ENCODE measurements at regions not wholly inside any gene's neighbourhood (a gene's known extent, or its start where the extent isn't known, plus 50 kb on each side); places are given as distances from the start of the nearest gene placed in this dataset.

DNA sequence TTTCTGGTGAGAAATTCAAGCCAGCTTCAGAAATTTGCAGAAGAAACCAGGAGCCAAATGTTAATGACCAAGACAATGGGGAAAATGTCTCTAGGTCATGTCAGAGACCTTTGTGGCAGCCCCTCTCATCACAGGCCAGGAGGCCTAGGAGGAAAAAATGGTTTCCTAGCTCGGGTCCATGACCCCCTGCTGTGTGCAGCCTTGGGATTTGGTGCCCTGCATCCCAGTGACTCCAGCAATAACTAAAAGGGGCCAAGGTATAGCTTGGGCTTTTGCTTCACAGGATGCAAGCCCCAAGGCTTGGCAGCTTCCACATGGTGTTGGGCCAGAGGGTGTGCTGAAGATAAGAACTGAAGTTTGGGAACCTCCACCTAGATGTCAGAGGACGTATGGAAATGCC lies 814.7 kb upstream of the SLIT2 start:
- H3K27ac Mint-ChIP-seq, result no peak overlapping the region
- H3K4me3 ChIP-seq (replicated peaks in 1 of 3; ENCODE audit: low read depth in 2 of 3, low read length in 3 of 3), result no peak overlapping the region
- peaks cover 0 to 14% of the 10 kb centered on the region in 2 donors for H3K9me3 ChIP-seq (replicated peaks in 1 of 2; ENCODE audit: control insufficient read depth in 1 of 2, insufficient read depth in 1 of 2, low read length in 2 of 2)
- H3K27me3 ChIP-seq (ENCODE audit: control insufficient read depth in 2 of 2, insufficient read depth in 2 of 2, low read length in 2 of 2), result no peaks in the 10 kb centered on the region
- WGBS (ENCODE audit: insufficient coverage), result 55% methylated on average over 2 of the region's 2 CpGs
- no peak overlapping the region for H2AFZ ChIP-seq (ENCODE audit: insufficient read depth, low read depth, low read length, poor library complexity, severe bottlenecking)
- peaks cover 2 to 20% (median 4%) of the 10 kb centered on the region in 7 donors for H3K9me3 Mint-ChIP-seq
- no peaks in the 10 kb centered on the region for H4K20me1 ChIP-seq (ENCODE audit: insufficient read depth, low read length)
- H3K36me3 ChIP-seq (replicated peaks in 1 of 2; ENCODE audit: control insufficient read depth in 1 of 2, insufficient read depth in 2 of 2, low read length in 2 of 2), result no peaks in the 10 kb centered on the region
- no peak overlapping the region for H3K4me3 Mint-ChIP-seq
- H3K4me1 ChIP-seq (ENCODE audit: control insufficient read depth in 1 of 2, insufficient read depth in 2 of 2, low read length in 2 of 2), result no peaks in the 10 kb centered on the region
- intact Hi-C loops (cut with micrococcal nuclease), result no loop called here
- no peak overlapping the region for H3K9ac ChIP-seq (ENCODE audit: insufficient read depth, low read length, poor library complexity, severe bottlenecking)
- no peaks in the 10 kb centered on the region for H3K4me1 Mint-ChIP-seq
- no peak for DNase-seq
- H3K4me2 ChIP-seq (replicated peaks; ENCODE audit: extremely low read depth, low read length, poor library complexity, severe bottlenecking), result no peak overlapping the region
- no peak overlapping the region for H3K27ac ChIP-seq (ENCODE audit: low read depth in 1 of 2, low read length in 2 of 2)
- TF ChIP-seq CTCF (IDR thresholded peaks at IDR 0.05), result no peak
- peaks cover 0 to 2% (median 0%) of the 10 kb centered on the region in 3 donors for H3K27me3 Mint-ChIP-seq (ENCODE audit: low read depth in 3 of 3)
- H3K36me3 Mint-ChIP-seq, result no peaks in the 10 kb centered on the region
- H3K79me2 ChIP-seq (ENCODE audit: insufficient read depth, low read length), result no peaks in the 10 kb centered on the region

- 70% methylated on average over 3 of the region's 4 CpGs for WGBS (ENCODE audit: insufficient coverage)
These were observed 822.0 kb upstream of the SLIT2 start for GRCh38 chr4:19429684-19430083.

More at GRCh38 chr4:19429684-19430083, 822.0 kb upstream of the SLIT2 start:
- Histone ChIP-seq H3K36me3 (replicated peaks in 1 of 2; ENCODE audit: control insufficient read depth in 1 of 2, insufficient read depth in 2 of 2, low read length in 2 of 2) (no peaks in the 10 kb centered on the region), H3K9ac (ENCODE audit: insufficient read depth, low read length, poor library complexity, severe bottlenecking) (no peak overlapping the region), H3K4me1 (ENCODE audit: control insufficient read depth in 1 of 2, insufficient read depth in 2 of 2, low read length in 2 of 2) (no peaks in the 10 kb centered on the region), H3K9me3 (replicated peaks in 1 of 2; ENCODE audit: control insufficient read depth in 1 of 2, insufficient read depth in 1 of 2, low read length in 2 of 2) (peaks cover 9 to 13% of the 10 kb centered on the region in 2 donors), H3K27me3 (ENCODE audit: control insufficient read depth in 2 of 2, insufficient read depth in 2 of 2, low read length in 2 of 2) (no peaks in the 10 kb centered on the region), H3K79me2 (ENCODE audit: insufficient read depth, low read length) (no peaks in the 10 kb centered on the region), H3K4me3 (replicated peaks in 1 of 3; ENCODE audit: low read depth in 2 of 3, low read length in 3 of 3) (no peak overlapping the region), H3K4me2 (replicated peaks; ENCODE audit: extremely low read depth, low read length, poor library complexity, severe bottlenecking) (no peak overlapping the region), H4K20me1 (ENCODE audit: insufficient read depth, low read length) (no peaks in the 10 kb centered on the region), H3K27ac (ENCODE audit: low read depth in 1 of 2, low read length in 2 of 2) (no peak overlapping the region), H2AFZ (ENCODE audit: insufficient read depth, low read depth, low read length, poor library complexity, severe bottlenecking) (no peak overlapping the region)
- no peak overlapping the region for H3K27ac Mint-ChIP-seq
- no peak for DNase-seq
- peaks cover 0 to 15% (median 3%) of the 10 kb centered on the region in 7 donors for H3K9me3 Mint-ChIP-seq
- no peaks in the 10 kb centered on the region for H3K36me3 Mint-ChIP-seq
- H3K4me1 Mint-ChIP-seq, result no peaks in the 10 kb centered on the region
- no peak overlapping the region for H3K4me3 Mint-ChIP-seq
- intact Hi-C loops (cut with micrococcal nuclease), result no loop called here
- TF ChIP-seq CTCF (IDR thresholded peaks at IDR 0.05), result no peak
- H3K27me3 Mint-ChIP-seq (ENCODE audit: low read depth in 3 of 3), result no peaks in the 10 kb centered on the region
